Stimulated activated CD8-positive, alpha-beta memory T cell treated with anti-CD3 and anti-CD28 coated beads, Interleukin-12 subunit alpha, Interleukin-12 subunit beta, amount 100 ng/mL, for 1 hour (primary cell): ENCODE measurements at regions not wholly inside any gene's neighbourhood (a gene's known extent, or its start where the extent isn't known, plus 50 kb on each side); places are given as distances from the start of the nearest gene placed in this dataset.

ENCODE experiments used
- DNase-seq: peaks from one replicate; pipeline ENCODE4 v3.0.0-alpha.2; 2020; ENCODE audit warnings: low read depth

- no peak for DNase-seq
These were observed 318.1 kb upstream of the NECTIN3 start for GRCh38 chr3:110753516-110753915.

DNA sequence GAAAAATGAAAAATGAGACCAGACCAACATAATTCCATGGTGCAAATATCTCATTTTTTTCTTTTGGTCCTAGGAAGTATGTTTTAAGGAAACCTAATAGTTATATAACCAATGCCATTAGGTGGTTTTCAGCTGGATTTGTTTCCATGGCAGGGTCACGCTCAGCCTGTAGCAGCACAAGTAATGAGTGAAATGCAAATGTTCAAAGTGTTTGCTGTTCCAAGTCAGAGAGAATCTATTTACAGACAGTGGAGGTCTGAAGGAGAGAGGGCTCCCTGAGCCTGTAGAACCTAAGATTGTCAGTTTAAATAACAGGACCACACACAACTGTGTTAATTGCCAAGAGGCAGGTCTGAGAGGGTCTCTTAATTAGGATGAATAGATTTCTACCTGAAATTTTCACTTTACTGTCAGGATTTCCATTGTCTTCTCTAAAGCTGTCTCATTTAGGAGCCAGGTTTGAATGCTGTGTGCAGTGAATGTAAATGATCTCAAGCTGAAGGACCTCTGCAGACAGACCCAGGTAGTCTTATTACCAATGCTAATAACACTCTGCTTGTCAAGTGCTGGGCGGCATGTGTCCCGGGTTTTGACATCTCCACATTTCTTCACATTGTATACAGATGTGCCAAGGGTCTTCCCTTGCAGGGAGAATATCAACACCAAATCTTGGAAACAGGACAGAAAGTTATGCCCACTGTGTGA is 317.3 kb upstream of the NECTIN3 start:
- DNase-seq = no peak

GRCh38 chr3:110755345-110755744 is 316.3 kb upstream of the NECTIN3 start:
- DNase-seq = no peak

DNA sequence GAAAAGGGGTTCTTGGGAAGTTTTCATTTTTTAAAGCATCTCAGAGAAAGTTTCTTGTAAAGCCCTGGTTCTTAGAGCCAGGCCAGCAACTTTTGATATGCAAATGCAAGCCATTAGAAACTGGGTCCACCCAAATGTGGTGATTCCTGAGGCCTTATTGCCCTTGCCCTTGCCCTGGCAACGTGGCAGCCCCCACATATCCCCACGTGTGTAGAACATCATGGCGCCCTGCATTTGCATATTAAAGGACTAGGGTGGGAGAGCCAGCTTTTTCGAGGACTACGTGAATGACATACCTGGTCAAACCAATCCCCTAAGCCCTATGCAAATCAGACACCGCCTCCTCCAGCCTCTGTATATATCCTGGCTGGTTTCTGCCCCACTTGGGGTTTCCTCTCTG is 314.9 kb upstream of the NECTIN3 start:
- DNase-seq = no peak

DNA sequence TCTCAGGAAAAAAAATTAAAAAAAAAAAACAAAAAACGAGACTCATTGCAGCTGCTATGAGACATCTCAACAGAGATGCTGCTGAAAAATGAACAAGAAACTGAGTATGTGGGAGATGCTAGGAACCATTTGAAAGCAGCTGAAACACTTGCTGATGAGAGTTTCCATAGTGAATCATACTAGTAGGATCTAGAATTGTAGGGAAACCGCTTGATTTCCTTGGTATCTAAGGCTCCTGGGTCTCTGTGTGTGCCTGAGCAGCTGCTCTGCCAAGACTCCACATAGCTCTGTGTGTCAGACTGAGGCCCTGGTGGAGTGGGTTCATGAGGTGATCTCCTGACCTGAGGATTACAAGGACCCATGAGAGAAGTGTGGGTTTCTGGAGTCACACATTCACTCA is 313.4 kb upstream of the NECTIN3 start:
- no peak for DNase-seq

DNA sequence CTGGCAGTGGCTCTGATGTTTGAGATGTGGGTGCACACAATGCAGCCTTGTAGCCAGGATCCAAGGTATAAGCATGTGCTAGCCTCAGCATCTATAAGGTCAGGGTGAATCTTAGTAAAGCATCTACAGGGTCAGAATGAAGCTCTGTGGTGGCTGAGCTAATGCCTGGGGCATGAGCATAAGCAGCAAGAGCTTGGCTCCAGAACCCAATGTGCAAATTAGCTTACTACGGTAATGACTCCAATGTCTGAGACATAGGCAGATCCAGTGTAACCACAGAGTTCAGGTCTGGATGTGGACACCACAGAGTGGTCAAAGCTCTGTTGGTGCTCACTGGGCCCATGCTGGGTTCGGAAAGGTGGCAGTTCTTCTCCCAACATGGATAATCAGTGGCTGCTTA is 304.5 kb upstream of the NECTIN3 start:
- DNase-seq = no peak

DNA sequence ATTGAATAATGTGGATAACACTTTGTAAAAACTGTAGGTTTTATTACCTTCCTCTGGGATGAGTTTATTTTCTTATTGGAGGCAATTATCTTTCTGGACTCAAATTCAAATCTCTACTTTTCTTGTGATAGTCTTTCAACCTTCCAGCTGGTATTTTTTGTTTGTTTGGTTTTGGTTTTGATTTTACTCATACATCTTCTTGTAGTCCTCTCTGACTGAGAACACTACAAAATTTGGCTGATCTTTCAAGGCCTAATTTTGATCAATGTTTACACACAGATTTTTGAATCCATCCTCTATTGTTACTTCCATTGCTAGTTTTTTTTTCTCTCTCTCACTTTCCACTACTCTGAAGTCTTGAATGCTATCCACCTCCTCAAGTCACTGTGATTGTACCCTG is 303.8 kb upstream of the NECTIN3 start:
- DNase-seq = no peak

GRCh38 chr3:110773413-110773954 is 298.1 kb upstream of the NECTIN3 start:
- DNase-seq = no peak

DNA sequence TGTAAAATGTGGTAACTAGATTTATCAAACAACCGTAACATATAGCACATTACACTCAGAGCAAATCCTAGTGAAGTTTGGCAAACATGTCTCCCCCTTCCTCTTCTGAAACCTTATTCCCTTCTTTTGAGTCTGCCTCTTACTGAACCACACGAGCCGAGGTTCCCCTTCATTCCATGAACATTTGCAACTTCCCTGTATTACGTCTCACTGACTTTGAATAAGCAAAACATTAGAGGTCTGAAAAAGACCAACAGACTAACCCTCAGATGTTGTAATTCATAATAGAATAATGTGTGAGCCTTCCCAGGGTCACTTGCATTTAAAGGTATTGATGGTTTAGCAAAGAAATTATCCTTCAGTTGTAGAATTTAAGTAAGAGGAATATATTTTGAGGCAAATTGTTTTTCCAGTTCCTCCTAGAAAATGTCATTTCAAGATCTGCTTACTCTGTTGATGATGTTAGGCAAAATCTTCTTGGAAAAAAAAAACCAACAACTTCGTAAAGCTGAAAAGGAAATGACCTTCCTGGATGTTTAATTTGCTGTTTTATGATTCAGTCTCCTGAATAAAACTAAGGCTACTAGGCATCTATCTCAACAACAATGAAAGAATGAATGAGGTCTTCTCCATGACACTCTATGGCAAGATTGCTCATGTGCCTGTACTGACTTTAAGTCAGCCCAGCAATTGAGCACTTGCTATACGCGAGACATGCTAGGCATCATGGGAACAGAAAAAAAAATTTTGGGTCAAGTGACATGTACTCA is 296.9 kb upstream of the NECTIN3 start:
- no peak for DNase-seq

DNA sequence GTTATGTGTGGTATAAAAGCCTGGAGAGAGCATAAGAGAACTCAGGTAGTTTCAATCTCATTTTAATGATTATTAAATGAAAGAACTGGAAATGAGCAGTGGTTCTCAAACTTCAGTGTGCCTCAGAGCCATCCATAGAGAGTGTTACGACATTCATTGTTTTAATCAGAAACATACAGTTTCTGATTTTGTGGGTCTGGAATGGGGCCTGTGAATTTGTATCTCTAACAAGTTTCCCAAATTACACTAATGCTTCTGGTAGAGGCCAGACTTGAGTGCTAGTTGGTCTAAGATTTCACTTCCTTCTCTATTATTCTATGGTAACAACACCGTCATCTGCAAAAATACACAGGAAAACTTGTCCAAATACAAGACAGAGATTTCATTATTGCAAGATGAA is 292.0 kb upstream of the NECTIN3 start:
- no peak for DNase-seq

DNA sequence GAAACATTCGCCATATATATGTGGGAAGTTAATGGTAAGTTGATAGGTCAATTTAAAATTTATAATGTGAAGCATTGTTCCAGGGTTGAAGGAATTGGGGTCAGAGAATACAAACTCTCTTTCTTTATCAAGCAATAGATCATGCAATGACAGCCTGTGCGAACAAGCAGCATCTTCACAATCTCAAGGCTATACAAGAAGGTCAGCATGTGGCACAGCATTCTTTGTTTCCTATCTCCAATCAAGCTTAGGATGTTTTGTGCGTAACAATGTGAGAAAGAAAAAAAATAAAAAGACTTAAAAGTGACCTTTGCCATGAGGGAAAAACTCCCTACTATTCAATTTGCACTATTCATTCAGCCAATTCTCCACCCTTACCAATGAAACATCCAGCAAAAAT is 288.1 kb upstream of the NECTIN3 start:
- DNase-seq = no peak

GRCh38 chr3:110788794-110789193 is 282.8 kb upstream of the NECTIN3 start:
- no peak for DNase-seq

DNA sequence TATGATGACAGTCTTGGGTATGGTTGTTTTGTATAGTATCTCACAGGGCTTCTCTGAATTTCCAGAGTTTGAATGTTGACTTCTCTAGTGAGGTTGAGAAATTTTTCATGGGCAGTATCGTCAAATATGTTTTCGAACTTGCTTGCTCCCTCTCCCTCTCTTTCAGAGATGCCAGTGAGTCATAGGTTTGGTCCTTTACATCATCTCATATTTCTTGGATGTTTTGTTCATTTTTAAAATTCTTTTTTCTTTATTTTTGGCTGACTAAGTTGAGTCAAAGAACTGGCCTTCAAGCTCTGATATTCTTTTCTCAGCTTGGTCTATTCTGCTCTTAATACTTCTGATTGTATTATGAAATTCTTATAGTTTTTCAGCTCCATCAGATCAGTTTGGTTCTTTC is 282.3 kb upstream of the NECTIN3 start:
- no peak for DNase-seq

DNA sequence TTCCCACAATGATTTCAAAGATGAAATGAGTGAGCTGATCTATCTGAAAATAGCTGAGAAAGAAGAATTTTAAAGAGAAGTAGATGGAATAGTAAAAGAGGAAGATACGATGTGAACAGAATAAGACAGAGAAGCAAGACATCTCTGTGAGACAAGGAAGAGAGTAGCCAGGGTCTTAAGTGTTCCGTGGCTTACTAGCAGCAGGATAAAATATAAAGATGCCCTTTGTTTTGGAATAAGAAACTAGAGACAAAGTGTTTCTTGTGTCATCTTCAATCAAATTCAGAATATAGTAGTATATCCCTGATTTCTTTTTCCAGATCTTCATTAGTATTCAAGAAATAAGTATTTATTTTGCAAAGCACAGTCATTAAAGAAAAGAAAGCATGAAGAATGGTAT is 281.0 kb upstream of the NECTIN3 start:
- DNase-seq = no peak

- DNase-seq = no peak
These were observed 279.5 kb upstream of the NECTIN3 start for GRCh38 chr3:110791995-110792686.

- no peak for DNase-seq
These were observed 278.0 kb upstream of the NECTIN3 start for GRCh38 chr3:110793611-110794010.

GRCh38 chr3:110795163-110795562 is 276.5 kb upstream of the NECTIN3 start:
- DNase-seq = no peak

DNA sequence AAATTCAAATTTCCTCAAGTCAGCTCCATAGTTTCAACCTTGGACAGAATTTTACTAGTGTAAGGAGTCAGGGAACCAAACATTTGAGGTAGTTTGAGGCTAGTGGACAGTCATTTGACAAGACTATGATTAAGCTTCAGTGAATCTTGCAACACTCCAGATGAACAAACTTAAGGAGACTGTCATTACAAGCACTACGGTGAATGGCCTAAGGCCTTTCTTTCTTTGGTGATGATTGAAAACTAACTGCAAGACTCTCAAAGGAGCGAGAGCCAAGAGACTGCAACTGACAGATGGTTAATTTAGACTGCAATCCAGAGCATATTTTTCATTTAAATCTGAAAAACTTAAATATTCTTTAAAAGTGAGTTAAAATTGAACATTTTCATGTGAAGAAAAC is 272.3 kb upstream of the NECTIN3 start:
- DNase-seq = no peak

- DNase-seq = no peak
These were observed 266.8 kb upstream of the NECTIN3 start for GRCh38 chr3:110804856-110805255.

GRCh38 chr3:110806924-110807323 is 264.7 kb upstream of the NECTIN3 start:
- no peak for DNase-seq

GRCh38 chr3:110808630-110809029 is 263.0 kb upstream of the NECTIN3 start:
- DNase-seq = no peak

DNA sequence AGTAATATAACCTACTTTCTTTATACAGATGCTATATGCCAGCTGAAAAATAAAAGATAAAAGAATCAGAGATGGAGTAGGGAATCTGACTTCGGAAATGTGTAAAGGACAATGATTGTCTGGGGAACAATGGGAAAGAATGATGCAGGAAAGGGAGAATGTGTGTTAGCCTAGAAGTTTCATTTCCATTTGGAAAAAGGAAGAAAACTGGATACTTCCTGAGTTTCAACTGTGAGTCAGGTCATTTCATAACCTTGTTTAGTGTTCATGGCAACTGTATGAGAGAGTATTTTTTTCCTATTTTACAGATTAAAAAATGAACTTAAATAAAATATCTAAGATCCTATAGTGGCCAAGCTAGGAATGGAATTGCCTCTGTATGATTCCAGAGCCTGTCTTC is 261.3 kb upstream of the NECTIN3 start:
- DNase-seq = no peak

DNA sequence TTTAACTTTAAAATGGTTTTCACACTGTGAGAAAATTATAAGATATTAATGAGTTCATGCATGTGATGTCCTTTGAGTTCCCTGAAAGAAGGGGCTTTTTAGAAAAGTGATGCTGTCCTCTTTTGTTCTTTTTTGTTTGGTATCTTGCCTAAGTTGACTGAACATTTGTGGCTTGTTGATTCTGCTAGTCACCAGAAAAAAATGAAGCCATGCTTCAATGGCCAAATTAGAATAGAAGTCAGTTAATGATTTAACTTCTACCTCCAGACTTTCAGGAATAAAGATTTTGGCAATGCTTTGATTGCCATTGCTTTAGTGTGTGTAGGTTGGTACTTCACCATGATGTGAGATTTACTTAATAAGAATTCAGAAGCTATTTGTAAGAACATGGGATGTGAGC is 260.6 kb upstream of the NECTIN3 start:
- DNase-seq = no peak
